ENCODE measurements at regions not wholly inside any gene's neighbourhood (a gene's known extent, or its start where the extent isn't known, plus 50 kb on each side); places are given as distances from the start of the nearest gene placed in this dataset.
"Not testable (repeated sequence)": the region's sequence is repeated elsewhere in the genome, so short reads cannot be mapped to it uniquely, and the experiment has no call there.

GRCh38 chr1:29592261-29592615, 355.9 kb downstream of the PTPRU start:
- DNase-seq (no peak), ATAC-seq (no peak)
- TF ChIP-seq CTCF (IDR thresholded peaks at IDR 0.05) = no peak
- H3K36me3 ChIP-seq (ENCODE audit: low read depth) = no peaks in the 10 kb centered on the region
- intact Hi-C loops (cut with DNase I, micrococcal nuclease) = no loop called here
- H3K4me3 ChIP-seq = no peak overlapping the region
- H3K9me3 ChIP-seq = no peaks in the 10 kb centered on the region
- H3K4me1 ChIP-seq (ENCODE audit: low read depth) = no peaks in the 10 kb centered on the region

GRCh38 chr1:29591601-29592260, 355.4 kb downstream of the PTPRU start:
- no peak for TF ChIP-seq CTCF (IDR thresholded peaks at IDR 0.05)
- Histone ChIP-seq H3K36me3 (ENCODE audit: low read depth) (no peaks in the 10 kb centered on the region), H3K9me3 (no peaks in the 10 kb centered on the region), H3K4me3 (no peak overlapping the region), H3K4me1 (ENCODE audit: low read depth) (no peaks in the 10 kb centered on the region)
- intact Hi-C loops (cut with DNase I, micrococcal nuclease) = no loop called here
- ATAC-seq (no peak), DNase-seq (no peak)

GRCh38 chr1:29590583-29591565, 354.6 kb downstream of the PTPRU start:
- DNase-seq (no peak), ATAC-seq (no peak)
- H3K4me1 ChIP-seq (ENCODE audit: low read depth) = no peaks in the 10 kb centered on the region
- H3K9me3 ChIP-seq = no peaks in the 10 kb centered on the region
- TF ChIP-seq CTCF (IDR thresholded peaks at IDR 0.05) = no peak
- intact Hi-C loops (cut with DNase I, micrococcal nuclease) = no loop called here
- H3K4me3 ChIP-seq = no peak overlapping the region
- H3K36me3 ChIP-seq (ENCODE audit: low read depth) = no peaks in the 10 kb centered on the region

- H3K9me3 ChIP-seq; H3K36me3 ChIP-seq (ENCODE audit: low read depth); intact Hi-C loops (cut with DNase I, micrococcal nuclease); H3K4me1 ChIP-seq (ENCODE audit: low read depth); H3K4me3 ChIP-seq; DNase-seq; ATAC-seq: not testable (repeated sequence)
Measured at GRCh38 chr1:29589716-29590115, 353.4 kb downstream of the PTPRU start.

- no peak overlapping the region for H3K4me3 ChIP-seq
- H3K4me1 ChIP-seq (ENCODE audit: low read depth) = no peaks in the 10 kb centered on the region
- H3K36me3 ChIP-seq (ENCODE audit: low read depth) = no peaks in the 10 kb centered on the region
- no peaks in the 10 kb centered on the region for H3K9me3 ChIP-seq
- DNase-seq = no peak
- TF ChIP-seq CTCF (IDR thresholded peaks at IDR 0.05) = no peak
- no peak for ATAC-seq
- intact Hi-C loops (cut with DNase I, micrococcal nuclease) = no loop called here
Measured at GRCh38 chr1:29586991-29587745, 350.8 kb downstream of the PTPRU start.

Data from mucosa of descending colon (tissue), 3 donors.